Lower lobe of right lung (tissue), 2 donors: ENCODE measurements at regions not wholly inside any gene's neighbourhood (a gene's known extent, or its start where the extent isn't known, plus 50 kb on each side); places are given as distances from the start of the nearest gene placed in this dataset.

Experiments
- ATAC-seq, 2 donors: fragments of 200-7000 bp; cut with Tn5 transposase; one replicate each; pipeline ENCODE4 v1.9.1; 2020 to 2022; ENCODE audit warnings: mild to moderate bottlenecking in 2 of 2, moderate library complexity in 2 of 2
- DNase-seq: peaks from one replicate; pipeline ENCODE4 v3.0.0-alpha.2; 2020
- H3K27ac ChIP-seq: fragments of 200-600 bp; one replicate; pipeline ENCODE4 v1.8.0; 2022
- H3K27me3 ChIP-seq: fragments of 200-600 bp; one replicate; pipeline ENCODE4 v1.8.0; 2022; ENCODE audit warnings: low read depth
- H3K36me3 ChIP-seq: fragments of 200-600 bp; one replicate; pipeline ENCODE4 v1.8.0; 2022; ENCODE audit warnings: mild to moderate bottlenecking
- H3K4me1 ChIP-seq: fragments of 200-600 bp; one replicate; pipeline ENCODE4 v1.8.0; 2022
- H3K4me3 ChIP-seq: fragments of 200-600 bp; one replicate; pipeline ENCODE4 v1.8.0; 2022; ENCODE audit warnings: mild to moderate bottlenecking
- H3K9me3 ChIP-seq: fragments of 200-600 bp; one replicate; pipeline ENCODE4 v1.8.0; 2022
- intact Hi-C: fragments of 100-400 bp; cut with DNase I; formaldehyde crosslinking; loops from one replicate; pipeline ENCODE4 v1.11.0; 2022
- TF ChIP-seq, protein P1 (sequence below): fragments of 200-600 bp; IDR thresholded peaks from one replicate; pipeline ENCODE4 v1.8.0; 2022; ENCODE audit warnings: antibody characterized with exemption, mild to moderate bottlenecking
- donor health status: DM: no; HTN: yes; CAD: no; lungs with severe emphysema.

DNA sequence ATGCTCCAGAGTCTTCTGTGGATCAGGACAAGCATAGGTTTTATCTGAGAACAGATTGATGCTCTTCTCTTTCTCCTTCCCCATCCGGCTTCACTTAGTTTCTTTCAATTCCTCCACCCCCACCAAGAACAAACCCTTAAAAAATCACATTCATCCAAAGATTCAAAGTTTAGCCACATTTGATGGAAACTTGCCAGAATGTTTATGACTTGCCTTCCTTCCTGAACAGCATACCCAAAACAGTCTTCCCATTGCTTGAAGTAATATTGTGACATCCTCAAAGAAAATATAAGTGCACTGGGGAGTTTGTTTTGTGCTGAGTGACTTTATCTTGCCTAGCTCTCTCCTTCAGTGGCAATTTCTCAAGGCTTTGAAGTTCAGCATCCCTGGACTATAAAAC is 83.0 kb downstream of the MAGEB17 start:
- H3K9me3 ChIP-seq: no peaks in the 10 kb centered on the region
- no peaks in the 10 kb centered on the region for H3K4me1 ChIP-seq
- H3K4me3 ChIP-seq: no peak overlapping the region
- ATAC-seq: no peak
- no peak overlapping the region for H3K27ac ChIP-seq
- H3K27me3 ChIP-seq: no peaks in the 10 kb centered on the region
- H3K36me3 ChIP-seq: no peaks in the 10 kb centered on the region
- intact Hi-C loops: no loop called here
- no peak for DNase-seq
- TF ChIP-seq, protein P1, sequence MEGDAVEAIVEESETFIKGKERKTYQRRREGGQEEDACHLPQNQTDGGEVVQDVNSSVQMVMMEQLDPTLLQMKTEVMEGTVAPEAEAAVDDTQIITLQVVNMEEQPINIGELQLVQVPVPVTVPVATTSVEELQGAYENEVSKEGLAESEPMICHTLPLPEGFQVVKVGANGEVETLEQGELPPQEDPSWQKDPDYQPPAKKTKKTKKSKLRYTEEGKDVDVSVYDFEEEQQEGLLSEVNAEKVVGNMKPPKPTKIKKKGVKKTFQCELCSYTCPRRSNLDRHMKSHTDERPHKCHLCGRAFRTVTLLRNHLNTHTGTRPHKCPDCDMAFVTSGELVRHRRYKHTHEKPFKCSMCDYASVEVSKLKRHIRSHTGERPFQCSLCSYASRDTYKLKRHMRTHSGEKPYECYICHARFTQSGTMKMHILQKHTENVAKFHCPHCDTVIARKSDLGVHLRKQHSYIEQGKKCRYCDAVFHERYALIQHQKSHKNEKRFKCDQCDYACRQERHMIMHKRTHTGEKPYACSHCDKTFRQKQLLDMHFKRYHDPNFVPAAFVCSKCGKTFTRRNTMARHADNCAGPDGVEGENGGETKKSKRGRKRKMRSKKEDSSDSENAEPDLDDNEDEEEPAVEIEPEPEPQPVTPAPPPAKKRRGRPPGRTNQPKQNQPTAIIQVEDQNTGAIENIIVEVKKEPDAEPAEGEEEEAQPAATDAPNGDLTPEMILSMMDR: no peak

DNA sequence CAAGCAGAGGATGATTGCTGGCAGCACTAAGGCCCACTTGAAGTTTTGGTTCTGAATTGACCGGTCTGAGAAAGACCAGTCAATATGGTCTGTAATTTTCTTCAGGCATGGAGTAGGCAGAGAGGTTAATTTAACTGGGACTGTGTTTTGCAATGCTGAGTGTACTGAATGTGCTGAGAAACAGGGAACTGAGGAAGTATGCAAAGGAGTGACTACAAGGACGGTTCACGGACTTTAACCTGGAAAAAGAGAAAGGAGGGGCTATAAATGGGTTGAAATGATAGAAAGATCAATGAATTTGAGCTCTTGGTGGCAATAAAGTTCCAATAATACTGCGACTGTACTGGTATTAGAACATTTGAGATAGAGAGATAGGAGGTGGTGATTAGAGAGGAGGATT is 84.5 kb downstream of the MAGEB17 start:
- ATAC-seq (no peak), DNase-seq (no peak)
- Histone ChIP-seq H3K4me1 (no peaks in the 10 kb centered on the region), H3K4me3 (no peak overlapping the region), H3K36me3 (no peaks in the 10 kb centered on the region), H3K9me3 (no peaks in the 10 kb centered on the region), H3K27me3 (no peaks in the 10 kb centered on the region), H3K27ac (no peak overlapping the region)
- intact Hi-C loops: no loop called here
- TF ChIP-seq, protein P1: no peak

DNA sequence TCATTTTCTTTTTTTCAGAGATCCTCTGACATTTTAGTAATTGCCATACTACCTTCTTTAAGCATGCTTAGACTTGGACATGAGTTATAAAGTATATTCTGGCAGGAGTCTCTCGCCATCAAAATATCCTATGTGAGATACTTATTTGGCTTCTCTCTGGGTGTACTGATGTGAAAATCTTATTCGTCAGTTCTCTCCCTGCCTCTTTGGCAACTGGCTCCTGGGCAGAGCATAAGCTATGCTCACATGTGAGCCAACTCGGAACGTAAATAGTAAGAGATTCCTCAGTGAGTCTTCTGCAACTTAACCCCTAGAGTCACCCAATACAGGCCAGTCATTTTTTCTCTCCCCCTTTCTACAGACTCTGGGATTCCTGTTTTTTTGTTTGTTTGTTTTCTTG is 91.6 kb downstream of the MAGEB17 start:
- no peak for DNase-seq
- intact Hi-C loops: no loop called here
- no peaks in the 10 kb centered on the region for H3K27me3 ChIP-seq
- no peaks in the 10 kb centered on the region for H3K4me1 ChIP-seq
- no peak overlapping the region for H3K4me3 ChIP-seq
- no peaks in the 10 kb centered on the region for H3K9me3 ChIP-seq
- H3K36me3 ChIP-seq: no peaks in the 10 kb centered on the region
- no peak for ATAC-seq
- TF ChIP-seq, protein P1: no peak
- no peak overlapping the region for H3K27ac ChIP-seq

DNA sequence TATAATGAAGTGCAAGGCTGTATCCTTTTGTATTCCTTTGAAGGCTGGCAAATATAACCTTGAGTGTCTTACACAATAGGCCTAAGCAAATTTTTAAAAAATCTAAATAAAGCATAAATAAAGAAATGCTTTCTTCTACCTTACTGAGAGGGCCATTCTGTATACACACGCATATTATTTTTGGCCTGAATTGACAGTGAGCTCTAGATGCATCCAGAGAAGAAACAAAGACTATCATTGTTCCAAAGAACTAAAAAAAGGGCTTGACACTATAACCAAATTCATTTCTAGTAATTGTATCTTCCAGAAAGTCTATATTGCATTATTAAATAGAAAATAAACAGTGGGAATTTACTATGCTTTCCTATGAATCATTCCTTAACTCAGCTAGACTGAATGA is 100.2 kb downstream of the MAGEB17 start:
- Histone ChIP-seq H3K27ac (no peak overlapping the region), H3K4me1 (no peaks in the 10 kb centered on the region), H3K36me3 (no peaks in the 10 kb centered on the region), H3K9me3 (no peaks in the 10 kb centered on the region), H3K4me3 (no peak overlapping the region), H3K27me3 (no peaks in the 10 kb centered on the region)
- DNase-seq (no peak), ATAC-seq (no peak)
- intact Hi-C loops: no loop called here
- TF ChIP-seq, protein P1: no peak

DNA sequence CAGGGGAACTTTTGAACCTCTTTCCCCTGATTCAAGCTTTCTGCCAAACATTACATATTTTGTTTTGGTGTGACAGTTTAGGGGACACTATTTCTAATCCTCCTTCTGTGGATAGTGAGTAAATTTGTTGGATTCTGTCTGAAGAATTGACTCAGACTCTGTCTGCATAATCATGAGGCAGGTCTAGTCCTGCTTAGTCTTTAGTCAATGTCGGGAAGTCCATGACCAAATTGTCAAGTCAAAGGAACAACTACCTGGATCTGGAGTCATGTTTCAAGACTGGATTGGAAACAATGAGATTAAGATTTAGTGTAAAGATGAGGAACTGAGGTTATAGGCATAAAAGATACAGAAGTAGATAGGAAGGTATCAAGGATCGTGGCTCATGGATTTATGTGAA is 100.9 kb downstream of the MAGEB17 start:
- no peaks in the 10 kb centered on the region for H3K9me3 ChIP-seq
- no peaks in the 10 kb centered on the region for H3K4me1 ChIP-seq
- H3K27ac ChIP-seq: no peak overlapping the region
- no peaks in the 10 kb centered on the region for H3K36me3 ChIP-seq
- H3K27me3 ChIP-seq: no peaks in the 10 kb centered on the region
- H3K4me3 ChIP-seq: no peak overlapping the region
- TF ChIP-seq, protein P1: no peak
- intact Hi-C loops: no loop called here
- ATAC-seq (no peak), DNase-seq (no peak)

DNA sequence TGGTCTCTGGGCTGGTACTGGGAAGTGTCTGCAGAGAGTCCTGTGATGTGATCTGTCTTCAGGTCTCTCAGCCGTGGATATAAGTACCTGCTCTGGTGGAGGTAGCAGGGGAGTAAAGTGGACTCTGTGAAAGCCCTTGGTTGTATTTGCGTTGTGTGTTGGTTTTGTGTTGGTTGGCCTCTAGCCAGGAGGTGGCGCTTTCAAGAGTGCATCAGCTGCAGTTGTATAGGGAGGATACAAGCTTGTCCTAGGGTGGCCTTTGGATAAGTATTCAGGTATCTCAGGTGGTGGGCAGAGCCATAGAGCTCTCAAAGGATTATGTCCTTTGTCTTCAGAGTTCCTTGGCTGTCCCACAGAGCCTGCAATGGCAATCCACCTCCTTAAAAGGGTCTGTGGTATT is 111.6 kb downstream of the MAGEB17 start:
- DNase-seq (no peak), ATAC-seq (no peak)
- no peak overlapping the region for H3K4me3 ChIP-seq
- H3K27ac ChIP-seq: no peak overlapping the region
- TF ChIP-seq, protein P1: no peak
- no peaks in the 10 kb centered on the region for H3K36me3 ChIP-seq
- no peaks in the 10 kb centered on the region for H3K27me3 ChIP-seq
- intact Hi-C loops: no loop called here
- H3K4me1 ChIP-seq: no peaks in the 10 kb centered on the region
- no peaks in the 10 kb centered on the region for H3K9me3 ChIP-seq
